Thyroid gland (tissue), 4 donors: ENCODE measurements at regions not wholly inside any gene's neighbourhood (a gene's known extent, or its start where the extent isn't known, plus 50 kb on each side); places are given as distances from the start of the nearest gene placed in this dataset.

Source experiments
- POLR2A ChIP-seq, 2 donors: fragments of 450-650 bp; IDR thresholded peaks; one replicate each; pipeline ENCODE4 v1.6.1; 2017; ENCODE audit warnings: antibody characterized with exemption in 2 of 2, mild to moderate bottlenecking in 2 of 2, moderate library complexity in 1 of 2
- TF ChIP-seq, protein P1 (sequence below), 6 experiments: fragments of 200-600 bp in 3 of 6; fragments of 450-650 bp in 3 of 6; sonication (generic) in 3 of 6; IDR thresholded peaks; one replicate each; pipeline ENCODE4 v1.5.1; 2016 to 2019; ENCODE audit warnings: antibody characterized with exemption in 6 of 6, mild to moderate bottlenecking in 2 of 6, inconsistent platforms in 1 of 6, moderate library complexity in 1 of 6

DNA sequence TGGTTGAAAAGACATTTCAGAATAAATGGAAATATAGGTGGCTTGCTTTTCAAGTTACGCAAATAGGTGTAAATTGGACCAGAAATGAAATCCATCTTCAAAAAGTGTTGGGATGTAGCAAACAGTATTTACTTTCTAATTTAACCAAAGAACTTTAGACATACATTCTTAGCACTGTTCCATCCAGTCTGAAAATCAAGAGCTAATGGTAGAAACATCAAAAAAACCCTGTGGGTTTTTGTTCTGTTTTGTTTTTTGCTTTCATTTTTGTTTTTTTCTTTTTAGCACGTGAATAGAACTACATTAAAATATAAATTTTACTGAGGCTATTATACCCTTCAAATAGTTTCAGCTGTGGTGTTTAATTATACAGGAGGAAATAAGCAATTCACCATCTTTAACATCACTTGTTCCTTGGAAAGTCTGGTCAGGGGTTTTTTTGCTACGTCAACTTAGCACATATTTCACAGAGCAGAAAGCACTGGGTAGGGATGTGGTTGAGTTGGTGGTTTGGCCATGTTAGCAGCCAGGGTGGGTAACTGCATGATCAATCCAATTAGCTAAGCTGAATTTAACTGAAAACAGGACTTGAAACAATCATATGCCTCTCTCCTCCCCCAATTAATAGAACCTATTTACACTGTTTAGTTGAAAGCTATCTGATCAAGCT, 275.4 kb upstream of the PFKP start:
- TF ChIP-seq, protein P1, sequence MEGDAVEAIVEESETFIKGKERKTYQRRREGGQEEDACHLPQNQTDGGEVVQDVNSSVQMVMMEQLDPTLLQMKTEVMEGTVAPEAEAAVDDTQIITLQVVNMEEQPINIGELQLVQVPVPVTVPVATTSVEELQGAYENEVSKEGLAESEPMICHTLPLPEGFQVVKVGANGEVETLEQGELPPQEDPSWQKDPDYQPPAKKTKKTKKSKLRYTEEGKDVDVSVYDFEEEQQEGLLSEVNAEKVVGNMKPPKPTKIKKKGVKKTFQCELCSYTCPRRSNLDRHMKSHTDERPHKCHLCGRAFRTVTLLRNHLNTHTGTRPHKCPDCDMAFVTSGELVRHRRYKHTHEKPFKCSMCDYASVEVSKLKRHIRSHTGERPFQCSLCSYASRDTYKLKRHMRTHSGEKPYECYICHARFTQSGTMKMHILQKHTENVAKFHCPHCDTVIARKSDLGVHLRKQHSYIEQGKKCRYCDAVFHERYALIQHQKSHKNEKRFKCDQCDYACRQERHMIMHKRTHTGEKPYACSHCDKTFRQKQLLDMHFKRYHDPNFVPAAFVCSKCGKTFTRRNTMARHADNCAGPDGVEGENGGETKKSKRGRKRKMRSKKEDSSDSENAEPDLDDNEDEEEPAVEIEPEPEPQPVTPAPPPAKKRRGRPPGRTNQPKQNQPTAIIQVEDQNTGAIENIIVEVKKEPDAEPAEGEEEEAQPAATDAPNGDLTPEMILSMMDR (IDR thresholded peaks at IDR 0.05), result no peak
- no peak for TF ChIP-seq POLR2A (IDR thresholded peaks at IDR 0.05)
